GM18507 (cell line): ENCODE measurements at regions not wholly inside any gene's neighbourhood (a gene's known extent, or its start where the extent isn't known, plus 50 kb on each side); places are given as distances from the start of the nearest gene placed in this dataset.
"Not testable (repeated sequence)": the region's sequence is repeated elsewhere in the genome, so short reads cannot be mapped to it uniquely, and the experiment has no call there.

Source experiments
- DNase-seq: peaks from one replicate; pipeline ENCODE4 v3.0.0; 2011; ENCODE audit warnings: low read depth; ENCODE audit not compliant: insufficient read length; ENCODE audit errors: extremely low spot score
- FAIRE-seq: peaks from 2 replicates; lab custom pipeline; 2011; peaks lifted over from hg19 to GRCh38; lab: Jason Lieb, UNC

DNA sequence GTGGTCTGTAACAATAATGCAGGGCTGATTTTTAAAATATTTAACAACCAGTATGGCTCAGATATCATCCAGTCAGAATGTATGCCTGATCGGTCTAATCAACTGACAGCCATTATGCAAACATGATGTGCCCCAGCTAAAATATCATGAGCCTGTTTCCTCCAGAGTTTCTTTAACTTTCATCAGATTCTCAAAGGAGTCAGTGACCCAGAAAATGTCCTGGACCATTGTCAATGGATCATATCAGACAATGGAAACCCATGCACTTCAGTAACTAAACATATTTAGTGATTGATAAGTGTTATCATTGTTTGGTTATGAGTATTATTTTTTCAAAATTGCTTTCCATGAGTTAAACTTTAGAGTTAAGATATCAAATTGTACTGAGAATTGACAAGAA lies 173.5 kb downstream of the LMBRD1 start:
- DNase-seq (no peak), FAIRE-seq (no peak)

DNA sequence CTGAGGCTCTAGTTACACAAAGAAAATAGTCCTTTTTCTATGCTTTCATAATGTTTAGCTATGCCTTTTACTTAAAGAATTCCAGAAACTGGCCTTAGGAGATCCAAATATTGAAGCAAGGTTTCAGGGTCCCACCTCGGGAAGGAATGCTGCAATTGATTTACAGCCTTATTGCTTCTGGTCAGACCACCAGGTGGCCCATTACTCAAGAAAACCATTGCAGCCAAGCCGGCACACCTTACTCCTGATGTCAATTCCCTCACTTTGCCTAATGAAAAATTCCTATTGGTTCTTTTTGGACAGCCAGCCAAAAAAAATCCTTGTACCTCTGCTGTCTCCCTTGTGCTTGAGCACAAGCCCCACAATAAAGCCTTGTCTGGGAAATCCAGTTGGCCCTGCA lies 173.9 kb downstream of the LMBRD1 start:
- DNase-seq, result no peak
- no peak for FAIRE-seq

GRCh38 chr6:69622230-69622629 lies 174.6 kb downstream of the LMBRD1 start:
- FAIRE-seq, result no peak
- no peak for DNase-seq

DNA sequence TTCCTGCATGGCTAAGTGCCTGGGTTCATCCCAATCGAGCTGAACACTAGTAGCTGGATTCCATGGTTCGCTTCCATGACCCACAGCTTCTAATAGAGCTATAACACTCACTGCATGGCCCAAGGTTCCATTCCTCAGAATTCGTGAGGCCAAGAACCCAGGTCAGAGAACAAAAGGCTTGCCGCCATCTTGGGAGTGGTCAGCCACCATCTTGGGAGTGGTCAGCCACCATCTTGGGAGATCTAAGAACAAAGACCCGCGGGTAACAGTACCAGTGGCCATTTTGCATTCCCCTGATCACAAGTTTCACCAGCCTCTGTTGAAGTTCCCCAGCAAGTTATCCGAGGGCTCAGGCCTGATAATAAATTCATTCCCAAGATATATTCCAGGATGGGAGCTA lies 179.6 kb downstream of the LMBRD1 start:
- DNase-seq (no peak), FAIRE-seq (no peak)

DNA sequence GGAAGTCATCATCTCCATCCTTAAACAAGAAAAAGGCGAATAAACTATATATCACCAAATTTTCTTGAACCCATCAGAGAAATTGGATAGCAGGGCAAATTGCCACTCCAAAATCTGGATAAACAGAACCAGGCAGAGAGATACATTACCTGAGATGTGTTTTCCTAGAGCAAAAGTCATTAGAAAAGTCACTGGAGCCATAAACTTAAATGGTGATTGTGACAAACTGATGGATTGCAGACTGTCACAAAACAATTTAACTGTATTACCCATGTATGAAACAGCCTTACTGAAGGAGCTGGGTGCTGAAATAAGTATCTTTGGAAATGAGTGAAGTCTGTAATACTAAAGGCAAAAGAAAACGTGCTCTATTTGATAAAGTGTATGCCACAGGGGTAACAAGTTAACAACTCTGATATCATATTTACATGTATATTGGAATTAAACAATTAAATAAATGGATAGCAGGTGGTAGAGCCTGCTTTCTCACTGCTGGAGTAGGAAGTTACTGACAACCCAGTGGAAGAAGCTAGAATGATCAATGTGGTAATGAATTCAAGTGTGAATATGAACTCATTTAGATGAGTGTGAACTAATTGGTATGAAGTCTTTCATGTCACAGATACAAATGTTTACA lies 186.9 kb downstream of the LMBRD1 start:
- no peak for FAIRE-seq
- DNase-seq, result no peak

GRCh38 chr6:69601132-69601531 lies 195.7 kb downstream of the LMBRD1 start:
- FAIRE-seq, result no peak
- DNase-seq, result no peak

GRCh38 chr6:69594405-69594804 lies 202.4 kb downstream of the LMBRD1 start:
- DNase-seq, result no peak
- FAIRE-seq, result no peak

- no peak for FAIRE-seq
- no peak for DNase-seq
Measured at GRCh38 chr6:69593706-69594105, 203.1 kb downstream of the LMBRD1 start.

DNA sequence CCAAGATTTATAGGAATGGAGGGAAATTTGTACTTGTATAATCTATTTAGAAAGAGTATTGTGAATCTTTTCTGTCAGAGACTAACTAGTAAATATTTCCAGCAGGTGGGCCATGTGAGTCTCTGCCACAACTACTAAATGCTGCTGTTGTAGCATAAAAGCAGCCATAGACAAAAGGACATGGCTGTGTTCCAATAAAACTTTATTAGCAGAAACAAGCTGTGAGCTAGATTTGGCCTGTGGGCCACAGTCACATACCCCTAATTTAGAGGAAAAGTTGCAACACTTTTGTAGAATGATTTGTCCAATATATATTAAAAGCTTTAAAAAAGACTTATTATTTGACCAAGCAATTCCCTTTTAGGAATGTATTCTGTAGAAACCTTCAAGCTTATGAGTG lies 207.2 kb downstream of the LMBRD1 start:
- no peak for FAIRE-seq
- no peak for DNase-seq

- DNase-seq (no peak), FAIRE-seq (peak; percentile 68)
Measured at GRCh38 chr6:69584913-69585729, 211.7 kb downstream of the LMBRD1 start.

DNA sequence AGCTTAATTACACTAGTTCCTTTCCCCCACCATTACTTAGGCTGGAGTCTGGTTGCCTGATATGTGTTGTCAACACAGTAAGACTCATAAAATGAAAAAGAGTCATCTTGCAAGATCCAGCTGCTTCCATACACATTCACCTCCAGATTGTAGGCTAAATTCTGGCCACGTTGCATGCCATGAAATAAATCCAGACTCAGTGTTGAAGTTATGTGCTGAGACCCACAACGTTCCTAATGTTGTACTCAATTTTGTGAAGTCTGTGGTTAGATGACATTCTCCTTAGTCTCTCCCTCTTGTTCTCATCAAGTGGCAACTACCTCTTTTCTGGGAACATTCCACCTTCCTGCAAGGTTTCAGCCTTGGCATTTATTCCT lies 212.3 kb downstream of the LMBRD1 start:
- DNase-seq, result no peak
- FAIRE-seq, result peak; percentile 12

DNA sequence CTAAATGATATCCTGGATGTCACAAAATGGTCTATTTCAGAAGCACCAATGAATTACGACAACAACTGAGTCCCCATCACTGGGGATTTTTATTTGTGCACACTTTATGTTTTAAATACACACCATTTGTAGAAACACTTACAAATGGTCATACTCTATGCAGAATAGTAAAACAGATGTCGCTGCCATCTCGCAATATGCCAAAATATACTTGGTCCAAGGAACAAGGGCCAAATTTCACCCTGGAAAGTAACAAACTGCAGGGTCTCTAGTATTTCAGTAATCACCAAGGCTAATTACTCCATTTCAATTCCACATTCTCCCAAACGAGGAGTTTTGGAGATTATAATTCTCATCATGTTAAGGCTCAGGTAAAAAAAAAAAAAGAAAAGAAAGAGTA lies 215.2 kb downstream of the LMBRD1 start:
- DNase-seq, result no peak
- no peak for FAIRE-seq

DNA sequence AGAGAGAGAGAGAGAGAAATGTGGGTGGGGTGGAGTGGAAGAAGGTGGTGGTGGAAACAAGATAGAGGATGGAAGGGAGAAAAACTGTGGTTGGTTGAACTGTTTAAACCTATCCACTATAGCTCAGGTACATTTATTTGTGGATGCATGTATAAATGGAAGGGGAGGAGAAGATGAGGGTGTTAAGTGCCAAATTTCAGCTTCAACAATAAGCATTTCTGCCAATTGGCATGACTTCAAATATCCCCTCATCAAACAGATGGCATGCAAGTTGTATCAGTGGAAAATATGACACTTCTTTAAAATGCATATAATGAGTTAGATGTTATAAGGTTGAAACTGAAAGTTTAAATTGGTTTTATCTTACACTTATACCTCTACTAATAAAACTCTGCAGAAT lies 216.1 kb downstream of the LMBRD1 start:
- DNase-seq (no peak), FAIRE-seq (no peak)

- no peak for FAIRE-seq
Measured at GRCh38 chr6:69578361-69578890, 218.4 kb downstream of the LMBRD1 start.

GRCh38 chr6:69571234-69571633 lies 225.6 kb downstream of the LMBRD1 start:
- FAIRE-seq (no peak), DNase-seq (no peak)

More at GRCh38 chr6:69578361-69578890, 218.4 kb downstream of the LMBRD1 start:
- DNase-seq, result no peak

DNA sequence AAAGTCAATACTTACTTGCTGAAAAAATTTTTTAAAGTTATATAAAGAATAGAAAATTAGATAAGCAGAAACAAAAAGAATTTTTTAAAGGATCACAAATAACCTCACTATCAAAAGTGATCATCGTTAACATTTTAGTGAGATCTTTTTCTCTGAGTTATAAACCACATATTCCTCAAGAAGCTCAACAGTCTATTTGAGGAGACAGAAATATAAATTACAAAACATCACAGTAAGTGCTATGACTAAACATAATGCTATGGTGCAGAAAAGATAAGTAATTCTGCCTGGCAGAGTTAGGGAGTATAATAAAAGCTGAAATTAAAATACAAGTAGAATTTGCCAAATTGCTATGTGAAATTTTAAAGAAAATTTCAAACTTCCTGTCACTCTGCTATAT lies 226.7 kb downstream of the LMBRD1 start:
- DNase-seq, result no peak
- FAIRE-seq, result no peak

DNA sequence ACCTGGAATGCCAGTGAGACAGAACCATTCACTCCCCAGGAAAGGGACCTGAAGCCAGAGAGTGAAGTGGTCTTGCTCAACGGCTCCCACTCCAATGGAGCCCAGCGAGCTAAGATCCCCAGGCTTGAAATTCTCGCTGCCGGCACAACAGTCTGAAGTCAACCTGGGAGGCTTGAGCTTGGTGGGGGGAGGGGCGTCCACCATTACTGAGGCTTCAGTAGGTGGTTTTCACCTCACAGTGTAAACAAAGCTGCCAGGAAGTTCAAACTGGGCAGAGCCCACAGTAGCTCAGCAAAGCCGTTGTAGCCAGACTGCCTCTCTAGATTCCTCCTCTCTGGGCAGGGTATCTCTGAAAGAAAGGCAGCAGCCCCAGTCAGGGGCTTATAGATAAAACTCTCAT lies 236.2 kb downstream of the LMBRD1 start:
- not testable (repeated sequence) for DNase-seq, FAIRE-seq

DNA sequence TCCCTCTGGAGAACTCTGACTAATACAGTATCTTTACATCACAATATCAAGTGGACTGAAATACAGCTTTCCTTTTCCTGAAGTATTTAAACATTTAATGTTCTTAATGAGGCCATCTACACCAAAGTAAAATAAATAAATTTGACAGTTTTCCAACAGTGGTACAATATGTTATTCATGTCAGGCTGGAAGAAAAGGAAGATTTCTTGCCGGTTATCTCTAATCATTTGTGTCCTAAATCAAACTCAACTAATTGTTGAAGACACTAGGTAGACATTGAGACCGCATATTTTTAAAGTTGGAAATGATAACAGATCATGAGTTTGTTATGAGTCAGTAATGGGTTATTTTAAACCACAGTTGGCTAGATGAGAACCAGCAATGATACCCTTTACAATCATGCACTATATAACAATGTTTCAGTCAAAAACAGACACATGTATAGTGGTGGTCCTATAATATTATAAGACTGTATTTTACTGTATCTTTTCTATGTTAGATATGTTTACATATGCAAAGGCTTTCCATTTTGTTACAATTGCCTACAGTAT lies 241.6 kb downstream of the LMBRD1 start:
- no peak for FAIRE-seq
- DNase-seq, result no peak

DNA sequence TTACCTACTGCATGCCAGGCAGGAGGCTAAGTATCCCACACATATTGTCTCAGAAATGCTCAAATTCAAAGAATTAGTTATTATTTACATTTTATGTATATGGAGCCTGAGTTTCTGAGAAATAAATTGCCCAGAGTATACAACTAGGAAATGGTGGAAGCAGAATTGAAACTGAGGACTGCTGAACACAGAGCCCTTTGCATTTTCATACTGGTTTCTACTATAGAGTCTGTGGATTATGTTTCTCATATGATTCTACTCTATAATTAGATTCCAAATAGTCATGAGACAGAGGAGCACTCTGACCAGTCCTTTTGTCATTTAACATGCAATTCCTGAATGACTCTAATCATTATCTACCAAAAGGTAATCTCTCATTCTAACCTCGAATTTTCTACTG lies 254.3 kb downstream of the LMBRD1 start:
- FAIRE-seq, result no peak

DNA sequence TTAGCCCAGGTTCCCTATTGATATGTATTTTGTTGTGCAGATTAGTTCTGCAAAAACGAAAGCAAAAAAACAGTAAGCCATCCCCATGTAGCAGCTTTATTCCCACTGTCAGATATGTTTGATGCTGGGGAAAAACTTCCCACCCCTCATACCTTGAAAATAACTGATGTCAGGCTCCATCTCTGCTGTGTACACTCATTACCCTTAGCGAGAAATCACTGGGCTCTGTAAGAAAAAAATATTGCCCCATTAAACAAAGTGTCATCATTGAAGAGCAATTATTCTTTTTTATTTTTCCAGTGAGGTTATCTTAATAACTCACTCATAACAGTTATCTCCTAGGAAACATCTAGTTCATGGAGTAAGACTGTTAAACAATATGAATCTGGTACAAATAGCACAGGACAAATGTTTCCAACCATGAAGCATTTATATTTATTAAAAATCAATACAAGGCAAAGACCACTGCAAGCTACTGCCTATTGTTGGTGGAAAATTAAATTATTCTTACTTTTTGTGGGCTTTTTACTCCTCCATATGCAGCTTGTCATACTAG lies 268.8 kb downstream of the LMBRD1 start:
- no peak for FAIRE-seq
- DNase-seq, result no peak

More for the DNA sequence above, 254.3 kb downstream of the LMBRD1 start:
- no peak for DNase-seq
